ENCODE measurements at regions not wholly inside any gene's neighbourhood (a gene's known extent, or its start where the extent isn't known, plus 50 kb on each side); places are given as distances from the start of the nearest gene placed in this dataset.

GRCh38 chr3:194255252-194256039 is 95.7 kb downstream of the CPN2 start:
- TF ChIP-seq, protein P1, sequence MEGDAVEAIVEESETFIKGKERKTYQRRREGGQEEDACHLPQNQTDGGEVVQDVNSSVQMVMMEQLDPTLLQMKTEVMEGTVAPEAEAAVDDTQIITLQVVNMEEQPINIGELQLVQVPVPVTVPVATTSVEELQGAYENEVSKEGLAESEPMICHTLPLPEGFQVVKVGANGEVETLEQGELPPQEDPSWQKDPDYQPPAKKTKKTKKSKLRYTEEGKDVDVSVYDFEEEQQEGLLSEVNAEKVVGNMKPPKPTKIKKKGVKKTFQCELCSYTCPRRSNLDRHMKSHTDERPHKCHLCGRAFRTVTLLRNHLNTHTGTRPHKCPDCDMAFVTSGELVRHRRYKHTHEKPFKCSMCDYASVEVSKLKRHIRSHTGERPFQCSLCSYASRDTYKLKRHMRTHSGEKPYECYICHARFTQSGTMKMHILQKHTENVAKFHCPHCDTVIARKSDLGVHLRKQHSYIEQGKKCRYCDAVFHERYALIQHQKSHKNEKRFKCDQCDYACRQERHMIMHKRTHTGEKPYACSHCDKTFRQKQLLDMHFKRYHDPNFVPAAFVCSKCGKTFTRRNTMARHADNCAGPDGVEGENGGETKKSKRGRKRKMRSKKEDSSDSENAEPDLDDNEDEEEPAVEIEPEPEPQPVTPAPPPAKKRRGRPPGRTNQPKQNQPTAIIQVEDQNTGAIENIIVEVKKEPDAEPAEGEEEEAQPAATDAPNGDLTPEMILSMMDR (IDR thresholded peaks at IDR 0.05), result no peak
- no peak for TF ChIP-seq POLR2A (IDR thresholded peaks at IDR 0.05)

Data from body of pancreas (tissue), 4 donors.